ENCODE measurements at regions not wholly inside any gene's neighbourhood (a gene's known extent, or its start where the extent isn't known, plus 50 kb on each side); places are given as distances from the start of the nearest gene placed in this dataset.

DNA sequence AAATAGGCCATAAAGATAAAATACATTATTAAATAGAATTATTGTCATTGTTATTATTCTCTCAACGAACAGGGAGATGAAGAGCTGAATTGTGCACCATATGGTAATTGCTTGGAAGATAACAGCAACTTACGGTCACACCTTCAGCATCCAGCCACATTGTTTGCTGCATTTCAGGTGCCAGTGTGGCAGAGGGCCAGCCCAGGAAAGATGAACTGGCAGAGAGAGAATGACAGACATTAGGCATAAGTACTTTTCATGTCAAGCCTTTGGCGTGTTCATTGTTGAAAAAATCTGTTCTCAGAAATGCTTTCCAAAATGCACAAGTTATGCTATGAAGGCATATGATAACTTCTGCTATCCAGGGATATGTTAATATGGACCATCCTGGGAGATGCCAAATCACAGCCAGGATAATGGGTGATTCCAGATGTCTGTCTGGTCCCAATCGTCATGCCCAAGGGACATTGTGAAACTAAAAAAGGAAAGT is 748.6 kb upstream of the PIK3C3 start:
- DNase-seq = no peak

DNA sequence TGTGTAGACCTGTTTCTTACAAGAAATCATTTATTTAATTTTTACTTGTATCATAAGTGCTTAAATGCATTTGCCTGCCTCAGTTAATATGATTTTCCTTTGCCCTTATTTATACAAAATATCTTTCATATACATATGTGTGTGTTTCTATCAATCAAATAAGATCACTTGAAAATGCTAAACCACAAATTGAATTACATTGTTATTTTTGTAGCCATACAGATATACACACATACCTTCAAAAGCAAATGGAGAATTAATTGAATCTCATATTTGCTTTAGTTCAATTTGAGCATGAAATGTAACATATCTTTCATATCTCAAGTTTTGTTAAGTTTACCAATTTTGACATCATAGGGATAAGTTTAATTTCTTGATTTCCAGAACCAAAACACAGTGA is 755.8 kb upstream of the PIK3C3 start:
- no peak for DNase-seq

DNA sequence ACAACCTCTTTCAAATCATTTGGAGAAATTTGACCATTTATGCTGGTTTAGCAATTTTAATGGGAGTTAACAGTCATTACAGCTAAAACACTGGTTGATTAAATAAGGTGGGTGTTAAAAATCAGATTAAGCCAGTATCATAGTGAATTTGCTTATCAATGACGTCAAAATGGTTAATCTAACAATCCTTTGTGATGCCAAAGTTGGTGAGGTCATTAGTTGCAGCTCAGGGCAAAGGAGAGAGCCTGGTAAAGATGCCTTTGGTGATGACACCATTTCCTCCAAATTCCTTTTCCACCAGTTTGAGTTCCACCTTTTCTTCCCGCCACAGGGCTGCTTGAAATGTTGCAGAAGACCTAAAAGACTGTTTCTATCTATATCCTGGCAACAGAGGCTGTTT is 757.1 kb upstream of the PIK3C3 start:
- no peak for DNase-seq

DNA sequence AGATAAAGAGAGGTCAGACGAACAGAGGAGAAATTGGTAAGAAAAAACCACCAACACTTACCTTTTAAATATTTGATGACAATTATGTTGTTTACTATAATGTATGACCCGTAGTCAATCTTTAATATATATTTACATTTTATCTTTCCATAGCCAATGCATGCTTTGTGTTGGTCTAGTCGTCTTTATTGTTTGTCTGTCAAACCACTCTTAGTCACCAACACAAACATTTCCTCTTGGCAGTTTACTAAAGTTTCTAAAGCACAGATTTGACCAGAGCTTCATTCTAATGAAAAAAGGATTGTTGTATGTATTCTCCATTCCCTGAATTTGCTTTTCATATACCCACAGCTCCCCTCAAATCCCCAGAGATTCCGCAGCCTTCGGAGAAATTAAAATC is 784.7 kb upstream of the PIK3C3 start:
- no peak for DNase-seq

DNA sequence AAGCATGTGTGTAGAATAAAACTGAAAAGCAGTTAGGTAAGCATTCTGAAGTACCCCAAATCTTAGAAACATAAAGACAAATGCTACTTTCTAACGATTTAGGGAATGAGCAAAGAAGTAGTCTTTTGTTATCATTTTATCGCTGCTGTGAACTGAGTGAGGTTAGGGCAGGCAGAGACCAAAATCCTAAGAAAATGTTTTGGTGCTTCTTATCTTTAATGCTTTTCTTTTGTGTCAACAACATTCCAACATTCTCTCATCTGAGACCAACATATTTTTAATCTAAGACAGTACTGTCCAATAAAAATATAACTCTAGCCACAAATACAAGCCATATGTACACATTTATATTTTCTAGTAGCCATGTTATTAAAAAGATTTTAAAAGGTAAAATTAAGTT is 789.4 kb upstream of the PIK3C3 start:
- no peak for DNase-seq

DNA sequence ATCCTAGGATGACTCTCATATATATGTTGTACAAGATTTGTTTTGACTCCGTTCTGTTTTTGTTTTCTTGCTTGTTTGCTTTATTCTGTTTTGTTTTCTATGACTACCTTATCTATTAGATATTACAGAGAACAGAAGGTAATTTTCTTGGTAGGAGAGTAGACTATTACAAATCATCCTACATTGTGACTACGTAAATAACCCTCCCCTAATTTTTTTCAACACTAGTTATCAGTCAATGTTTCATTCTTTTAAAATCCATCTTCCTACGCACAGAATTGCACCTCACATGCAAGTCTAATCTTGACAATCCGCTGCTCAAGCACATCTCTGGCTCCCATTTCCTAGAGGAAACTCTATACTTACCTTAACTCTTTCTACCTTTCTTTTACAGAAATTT is 792.3 kb upstream of the PIK3C3 start:
- no peak for DNase-seq

DNA sequence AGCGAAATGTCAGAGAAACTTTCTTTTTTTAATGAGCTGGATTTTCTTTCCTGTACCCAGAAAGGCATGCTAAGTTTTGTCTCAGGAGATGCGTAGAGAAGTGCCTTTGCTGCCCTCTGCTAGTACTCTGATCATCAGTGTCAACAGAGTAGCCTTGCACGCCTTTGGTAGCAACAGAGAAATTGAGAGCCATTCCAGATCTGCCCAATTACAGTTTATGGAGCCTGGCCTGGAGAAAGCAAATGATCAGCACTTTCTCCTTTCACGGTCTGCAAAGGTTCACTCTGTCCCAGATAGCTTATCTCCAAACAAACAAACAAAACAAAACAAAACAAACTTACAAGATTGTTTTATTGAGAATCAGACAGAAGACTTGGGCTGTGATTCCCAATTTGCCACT is 792.8 kb upstream of the PIK3C3 start:
- no peak for DNase-seq

DNA sequence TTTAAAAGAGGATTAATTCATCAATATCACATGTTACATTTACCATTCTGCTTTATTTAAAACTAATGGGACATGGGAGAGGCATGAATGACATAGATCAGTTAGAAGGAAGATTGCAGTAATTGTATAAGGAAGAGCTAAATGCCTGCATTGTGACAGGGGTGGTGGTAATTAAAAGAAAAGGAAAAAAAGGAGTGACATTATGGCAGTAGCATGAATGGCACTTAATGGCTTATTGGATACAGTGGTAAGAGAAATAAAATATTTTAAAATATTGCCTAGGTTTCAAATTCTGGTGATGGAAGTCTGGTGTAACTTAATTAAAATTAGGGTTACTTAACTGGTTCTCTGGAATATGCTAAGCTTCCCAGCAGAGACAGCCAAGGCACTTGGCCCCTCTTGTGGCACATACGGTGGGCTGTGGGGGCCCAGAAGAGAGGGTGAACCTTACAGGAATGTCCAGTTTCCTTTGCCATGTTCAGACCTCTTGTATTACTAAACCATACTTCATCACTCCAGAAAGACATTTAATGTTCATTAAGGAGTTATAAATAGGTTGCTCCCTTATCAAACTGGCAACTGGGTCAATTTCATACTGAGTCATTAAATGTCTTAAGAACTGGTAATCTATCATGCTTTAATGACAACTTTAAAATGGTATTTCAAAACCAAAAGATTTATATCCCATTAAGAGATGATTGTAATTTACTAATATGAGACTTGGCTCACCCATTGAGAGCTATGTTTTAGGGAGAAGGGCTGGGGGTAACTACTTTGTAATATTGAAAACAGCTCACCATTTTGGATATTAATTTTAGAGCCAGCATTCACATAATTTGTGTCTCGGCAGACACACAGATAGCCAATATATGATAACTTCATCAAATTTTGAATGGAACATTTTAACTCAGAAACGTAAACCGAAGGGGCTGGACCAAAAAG is 798.9 kb upstream of the PIK3C3 start:
- DNase-seq = no peak

DNA sequence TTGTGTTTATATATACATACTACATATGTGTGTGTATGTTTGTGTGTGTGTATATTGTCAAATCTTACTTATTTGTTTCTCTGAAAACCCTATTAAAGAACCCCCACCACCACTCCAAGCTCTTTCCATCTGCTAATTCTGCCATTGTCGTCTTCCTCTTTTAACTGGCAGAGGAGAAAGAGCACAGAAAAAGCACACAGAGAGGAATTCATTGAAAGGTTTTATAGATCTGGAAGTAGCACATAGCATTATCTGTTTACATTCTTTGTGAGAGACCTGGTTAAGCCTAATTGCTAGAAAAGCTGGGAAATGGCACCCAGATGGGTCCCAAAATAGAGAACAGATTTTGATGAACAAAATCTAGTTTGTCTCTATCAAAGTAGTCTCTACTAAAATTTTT is 800.0 kb upstream of the PIK3C3 start:
- no peak for DNase-seq

DNA sequence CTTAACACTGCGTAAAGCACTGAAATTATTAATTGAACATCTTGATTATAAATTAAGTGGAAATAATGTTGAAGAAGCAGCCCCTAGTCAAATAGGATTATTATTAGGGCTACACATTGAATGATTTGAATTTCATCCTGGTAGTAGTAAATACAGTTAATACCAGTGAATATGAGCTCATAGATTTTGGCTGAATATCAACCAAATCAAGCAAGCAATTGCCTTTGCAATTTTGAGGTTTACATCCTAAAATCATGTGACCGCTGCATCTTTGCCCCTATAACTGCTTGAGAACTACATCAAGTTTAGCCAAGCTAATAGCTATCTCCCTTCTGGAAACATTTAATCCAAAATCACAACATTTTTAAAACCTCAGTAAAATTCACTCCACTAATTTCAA is 801.2 kb upstream of the PIK3C3 start:
- no peak for DNase-seq

DNA sequence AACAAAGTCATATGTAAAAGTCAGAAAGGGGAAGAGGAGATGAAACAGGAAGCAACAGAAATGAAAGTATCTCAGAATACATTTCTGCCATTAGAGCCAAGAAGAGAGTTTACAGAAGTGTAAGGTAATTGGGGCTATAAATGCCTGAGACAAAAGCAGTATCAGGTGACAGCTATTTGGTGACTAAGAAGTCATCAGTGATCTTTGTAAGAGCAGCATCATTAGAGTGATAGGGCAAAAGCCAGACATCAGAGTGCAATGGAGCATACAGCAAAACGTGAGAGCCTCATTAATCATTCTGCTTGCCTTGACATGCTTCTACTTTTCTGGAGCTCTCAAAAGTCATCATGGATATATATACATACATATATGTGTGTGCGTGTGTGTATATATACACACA is 804.7 kb upstream of the PIK3C3 start:
- DNase-seq = no peak

DNA sequence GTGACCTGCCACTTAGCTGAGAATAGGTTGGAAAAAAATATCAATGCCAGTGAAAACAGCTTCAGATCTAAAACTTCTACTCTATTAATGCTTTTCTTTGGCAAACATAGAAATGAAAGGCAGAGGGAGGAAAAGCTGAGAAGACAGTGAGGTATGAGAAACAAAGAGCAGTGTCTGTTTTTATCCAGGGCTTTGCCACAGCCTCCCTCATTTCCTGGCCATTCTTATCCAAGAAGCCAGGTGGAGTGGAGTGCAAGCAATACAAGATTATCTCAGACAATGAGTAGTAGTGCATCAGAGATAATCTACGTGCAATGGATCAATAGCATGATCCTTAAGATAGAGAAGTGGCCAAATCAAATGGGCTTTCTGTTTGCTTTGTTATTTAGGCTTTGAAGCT is 808.7 kb upstream of the PIK3C3 start:
- no peak for DNase-seq

DNA sequence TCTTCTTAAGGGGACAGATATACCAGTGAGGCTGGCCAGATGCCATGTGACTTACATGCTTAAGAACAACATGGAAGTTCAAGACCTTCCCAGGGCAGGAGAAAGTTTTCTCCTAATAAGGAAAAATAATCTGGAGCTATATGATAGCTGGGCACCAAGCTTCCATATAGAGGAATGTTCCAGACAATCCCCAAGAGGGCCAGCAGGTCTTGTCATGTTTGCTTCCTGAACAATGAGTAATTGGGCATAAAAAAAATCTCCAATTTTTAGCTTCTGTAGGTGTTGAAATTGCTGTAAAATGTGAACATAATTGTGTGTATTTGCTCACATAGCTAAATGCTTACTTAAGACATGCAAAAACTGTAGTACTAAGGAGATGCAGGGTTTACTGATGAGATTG is 809.5 kb upstream of the PIK3C3 start:
- no peak for DNase-seq

DNA sequence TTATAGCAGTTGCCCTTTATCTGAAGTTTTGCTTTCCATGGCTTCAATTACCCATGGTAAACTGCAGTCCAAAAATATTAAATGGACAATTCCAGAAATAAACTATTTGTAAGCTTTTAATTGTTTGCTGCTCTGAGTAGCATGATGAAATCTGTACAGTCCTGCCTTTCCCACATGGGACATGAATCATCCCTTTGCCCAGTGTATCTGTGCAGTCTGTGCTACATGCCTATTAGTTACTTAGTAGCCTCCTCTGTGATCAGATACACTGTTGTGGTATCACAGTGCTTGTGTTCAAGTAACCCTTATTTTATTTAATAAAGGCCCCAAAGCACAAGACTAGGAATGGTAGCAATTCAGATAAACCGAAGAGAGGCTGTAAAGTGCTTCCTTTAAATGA is 810.6 kb upstream of the PIK3C3 start:
- no peak for DNase-seq

DNA sequence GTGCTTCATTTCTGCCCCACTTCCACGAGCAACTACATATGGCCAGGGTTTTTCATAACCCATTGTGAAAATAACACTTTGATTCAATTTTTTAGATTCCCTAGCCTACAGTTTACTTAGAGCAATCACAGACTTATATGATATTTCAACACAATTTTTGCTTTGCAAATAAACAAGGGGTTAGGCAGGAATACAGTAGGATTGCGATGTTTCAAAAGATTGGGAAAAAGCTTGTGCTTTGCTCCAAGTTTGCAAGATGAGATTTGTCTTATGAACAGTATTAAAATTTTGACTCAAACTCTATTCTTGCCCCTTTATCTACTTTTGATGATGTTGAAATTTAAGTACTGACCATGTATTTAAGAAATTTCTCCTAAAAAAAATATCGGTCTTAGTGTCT is 814.5 kb upstream of the PIK3C3 start:
- no peak for DNase-seq

DNA sequence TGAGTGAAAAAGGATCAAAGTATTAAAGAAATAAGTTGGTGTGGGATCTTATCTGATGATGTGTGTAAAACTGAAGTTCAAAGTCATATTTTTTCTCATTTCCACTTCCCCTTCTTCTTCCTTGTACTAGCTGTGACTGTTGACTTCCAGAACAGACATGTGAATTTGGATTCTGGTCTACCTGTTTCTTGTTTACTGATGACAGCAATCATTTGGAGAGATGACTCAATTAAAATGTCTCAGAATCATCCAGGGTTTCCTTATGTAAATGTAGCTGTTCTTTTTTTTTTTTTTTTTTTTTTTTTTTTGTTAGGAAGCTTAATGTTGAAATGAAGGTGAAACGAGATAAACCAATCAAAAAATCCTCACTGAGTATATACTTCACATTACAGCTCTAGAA is 819.9 kb upstream of the PIK3C3 start:
- DNase-seq = no peak

DNA sequence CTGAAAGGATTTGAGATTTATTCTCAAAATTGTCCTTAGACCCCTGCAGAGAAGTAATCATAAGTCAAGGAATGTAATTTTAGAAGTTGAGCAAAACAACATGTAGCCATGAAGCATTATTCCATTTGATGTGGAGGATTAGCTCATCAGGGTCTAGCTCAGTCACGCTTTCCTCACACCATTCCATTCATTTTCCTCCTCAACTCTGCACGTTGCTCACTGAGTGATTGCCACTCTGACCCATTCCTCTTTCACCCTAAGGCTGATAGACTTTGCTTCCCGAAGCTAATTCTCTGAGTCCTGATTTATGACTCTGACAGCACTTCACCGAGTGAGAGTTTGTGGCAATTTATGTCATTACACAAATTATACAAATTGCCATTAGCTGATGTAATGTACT is 820.6 kb upstream of the PIK3C3 start:
- DNase-seq = no peak

DNA sequence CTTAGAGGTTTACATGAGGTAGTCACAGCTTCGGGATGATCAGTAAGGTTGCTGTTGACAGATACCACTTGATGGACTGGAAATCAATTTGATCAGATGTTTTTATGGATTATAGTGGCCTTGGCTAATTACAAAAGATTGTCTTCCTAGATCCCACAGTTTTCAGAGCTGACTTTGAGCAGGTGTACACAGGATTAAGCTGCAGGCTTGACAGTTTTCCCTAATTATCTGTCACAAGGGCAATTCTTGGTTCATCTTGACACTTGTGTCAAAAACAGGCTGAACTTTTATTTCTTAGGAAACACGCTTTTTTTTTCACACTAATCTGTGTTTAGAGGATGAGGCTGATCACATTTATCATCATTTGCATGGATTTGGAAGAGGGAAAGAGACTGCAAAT is 824.0 kb upstream of the PIK3C3 start:
- no peak for DNase-seq

DNA sequence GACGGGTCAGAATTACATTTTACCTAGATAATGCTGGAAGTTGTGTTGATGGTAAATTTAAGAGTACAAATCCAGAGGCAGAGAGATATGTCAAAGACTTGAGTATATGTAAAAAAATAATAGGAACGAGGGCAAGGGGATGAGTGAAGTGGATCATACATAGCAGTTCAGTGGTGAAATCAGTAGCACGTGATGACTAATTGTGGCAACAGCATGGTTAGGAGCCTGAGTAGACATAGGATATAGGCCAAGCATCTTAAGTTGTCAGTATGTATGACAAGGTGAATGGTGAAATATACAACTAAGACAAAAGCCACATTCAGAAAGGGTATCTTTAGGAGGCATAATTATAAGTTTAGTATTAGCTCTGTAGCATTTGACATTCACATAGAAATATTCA is 826.5 kb upstream of the PIK3C3 start:
- DNase-seq = no peak

DNA sequence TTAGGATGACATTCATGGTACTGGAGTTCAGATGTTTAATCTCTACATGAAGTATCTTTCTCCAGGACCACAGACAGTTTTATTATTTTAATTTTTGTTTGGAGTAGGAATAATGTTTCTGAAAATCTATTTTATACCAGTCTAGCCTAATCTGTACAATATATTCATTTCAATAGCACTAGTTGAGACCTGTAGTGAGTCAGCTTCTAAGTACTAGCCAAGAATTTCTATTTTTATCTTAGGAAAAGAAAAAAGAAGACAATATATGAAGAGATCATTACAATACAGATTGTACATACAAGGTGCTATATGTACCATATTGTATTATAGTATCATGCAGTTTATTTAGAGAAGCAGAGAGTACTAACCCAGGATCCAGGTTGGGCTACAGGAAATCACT is 826.9 kb upstream of the PIK3C3 start:
- DNase-seq = no peak

DNA sequence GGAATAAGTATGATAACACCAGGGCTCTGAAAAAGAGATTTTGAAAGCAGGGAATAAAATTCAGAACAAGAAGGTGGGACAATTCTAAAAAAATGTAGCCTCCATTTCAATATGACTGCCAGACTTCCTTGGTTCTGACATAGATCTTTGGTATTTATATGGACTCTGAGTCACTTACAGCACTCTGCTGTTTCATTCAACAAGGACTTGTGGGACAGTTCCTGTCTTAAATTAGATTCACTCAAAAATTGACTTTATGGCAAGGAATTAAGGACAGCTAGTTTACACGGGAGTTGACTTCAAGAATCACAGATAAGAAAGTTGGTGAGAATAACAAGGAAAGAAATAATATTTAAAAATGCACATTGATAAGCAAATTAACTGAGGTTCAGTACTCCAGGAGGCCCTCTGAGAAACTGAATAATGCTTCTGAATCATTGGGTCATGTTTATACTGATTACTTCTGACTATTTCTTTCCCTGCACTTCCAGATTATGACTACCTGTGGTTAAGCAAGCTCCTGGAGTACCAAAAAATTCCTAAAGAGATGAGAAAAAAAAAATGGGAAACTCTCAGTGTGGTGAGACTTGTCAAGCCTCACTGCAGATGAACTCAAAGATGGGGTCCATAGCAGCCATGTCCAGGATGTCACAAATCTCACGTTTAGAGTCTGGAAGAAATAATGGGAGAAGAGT is 828.3 kb upstream of the PIK3C3 start:
- DNase-seq = no peak

DNA sequence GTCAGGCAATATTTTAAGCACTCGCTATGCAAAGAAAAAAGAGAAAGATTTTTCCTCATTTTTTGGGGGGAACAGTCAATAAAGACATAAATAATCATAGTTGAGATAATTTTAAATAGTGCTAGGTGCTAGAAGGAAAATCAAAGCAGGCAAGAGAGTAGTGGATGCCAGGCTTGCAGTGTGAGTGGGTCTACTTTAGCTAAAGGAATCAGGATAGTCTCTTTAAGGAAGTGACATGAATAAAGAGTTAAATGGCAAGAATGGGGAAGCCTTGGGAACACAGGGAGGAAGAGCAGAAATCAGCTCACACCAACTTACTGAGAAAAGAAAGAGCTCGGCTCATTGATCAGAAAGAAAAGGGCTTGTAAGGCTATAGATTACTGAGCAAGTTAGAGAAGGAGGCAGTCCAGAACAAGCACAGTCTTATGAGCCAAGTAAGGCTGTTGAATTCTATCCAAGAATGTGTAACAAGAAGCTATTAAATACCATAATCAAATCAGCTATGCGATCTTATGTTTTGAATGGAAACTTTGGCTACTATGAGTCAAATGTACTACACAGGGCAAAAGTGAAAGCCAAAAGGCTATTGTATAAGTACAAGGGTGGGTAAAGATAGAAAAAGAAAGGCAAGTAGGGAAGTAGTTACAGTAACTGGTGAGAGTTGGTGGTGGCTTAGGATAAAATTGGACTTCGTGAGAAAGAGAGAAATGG is 833.8 kb upstream of the PIK3C3 start:
- no peak for DNase-seq

DNA sequence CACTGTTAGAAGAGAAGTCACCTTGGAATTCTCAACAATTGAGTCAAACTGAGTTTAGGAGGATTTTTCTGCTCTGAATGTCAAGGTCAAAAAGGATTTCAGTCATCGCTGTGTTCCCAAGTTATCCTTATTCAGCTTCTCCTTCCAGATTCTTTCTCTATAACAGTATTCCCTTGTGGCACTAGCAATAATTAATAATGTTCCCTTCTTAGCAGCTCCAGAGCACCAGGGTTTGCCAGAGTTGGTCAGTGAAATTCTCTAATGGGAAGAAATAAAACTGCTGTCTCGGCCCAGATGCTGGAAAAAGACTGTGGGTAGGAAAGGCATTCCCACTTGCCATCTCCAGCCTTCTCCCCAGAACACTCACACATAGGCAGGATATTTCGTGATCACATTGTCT is 836.0 kb upstream of the PIK3C3 start:
- no peak for DNase-seq
